ENCODE measurements at regions not wholly inside any gene's neighbourhood (a gene's known extent, or its start where the extent isn't known, plus 50 kb on each side); places are given as distances from the start of the nearest gene placed in this dataset.
"Not testable (repeated sequence)": the region's sequence is repeated elsewhere in the genome, so short reads cannot be mapped to it uniquely, and the experiment has no call there.

DNA sequence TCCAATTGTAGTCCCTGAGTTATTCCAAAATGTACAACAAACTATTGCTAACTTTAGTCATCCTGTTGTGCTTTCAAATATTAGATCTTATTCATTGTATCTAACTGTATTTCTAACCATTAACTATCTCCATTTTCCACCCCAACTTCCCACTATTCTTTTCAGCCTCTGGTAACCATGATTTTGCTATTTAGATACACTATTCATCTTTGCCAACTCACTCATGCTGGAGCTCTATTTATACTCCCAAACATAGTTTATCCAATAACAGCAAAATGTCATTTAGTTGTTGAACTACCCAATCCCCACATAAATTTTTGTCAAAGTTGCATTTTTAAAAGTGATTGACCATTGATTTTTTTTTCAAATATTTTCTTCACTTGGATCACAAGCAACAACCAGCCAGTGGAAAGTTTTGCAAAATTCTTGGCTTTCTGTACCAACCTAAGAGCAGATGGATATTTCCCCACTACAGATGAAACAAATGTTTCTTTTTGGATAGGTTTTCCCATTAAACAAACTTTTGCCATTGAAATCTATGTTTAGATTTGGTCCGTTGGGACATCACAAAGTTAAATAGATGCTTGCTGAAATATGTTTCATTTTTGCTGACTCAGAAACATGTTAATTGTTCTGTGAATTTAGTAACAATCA is 866.0 kb downstream of the LTN1 start:
- DNase-seq (ENCODE audit: low read depth): no peak

DNA sequence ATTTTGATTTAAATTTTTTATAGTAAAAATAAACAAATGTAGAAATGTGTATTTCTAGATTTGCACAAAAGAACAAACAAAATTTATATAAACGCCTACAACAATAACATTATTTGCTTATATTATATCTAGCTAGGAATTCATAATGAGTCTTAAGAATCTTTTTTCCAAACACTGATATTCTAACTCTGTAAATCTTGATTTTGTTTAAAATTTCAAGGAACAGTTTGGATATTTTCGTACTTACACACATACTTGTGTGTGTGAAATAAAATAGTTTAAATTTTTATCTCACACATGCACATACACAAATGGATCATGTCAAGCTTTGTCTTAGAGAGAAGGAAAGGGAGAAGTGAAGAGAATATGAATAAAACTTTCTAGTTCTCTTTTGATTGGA is 868.1 kb downstream of the LTN1 start:
- no peak for DNase-seq (ENCODE audit: low read depth)

DNA sequence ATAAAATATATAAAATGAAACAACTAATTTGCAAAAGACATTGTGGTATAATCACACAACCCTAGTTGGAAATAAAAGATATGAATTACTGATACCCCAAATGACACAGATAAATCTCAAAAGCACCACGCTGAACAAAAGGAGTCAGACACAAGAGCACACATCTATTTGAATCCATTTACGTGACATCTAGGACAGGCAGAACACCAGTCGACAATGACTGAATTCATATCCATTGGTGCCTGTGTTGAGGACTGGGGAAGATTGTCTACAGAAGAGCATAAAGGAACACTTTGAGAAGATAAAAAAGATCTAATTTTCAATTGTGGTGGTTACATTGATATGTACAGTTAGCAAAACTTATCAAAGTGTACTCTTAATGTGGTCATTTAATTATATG is 874.1 kb downstream of the LTN1 start:
- DNase-seq (ENCODE audit: low read depth): no peak

DNA sequence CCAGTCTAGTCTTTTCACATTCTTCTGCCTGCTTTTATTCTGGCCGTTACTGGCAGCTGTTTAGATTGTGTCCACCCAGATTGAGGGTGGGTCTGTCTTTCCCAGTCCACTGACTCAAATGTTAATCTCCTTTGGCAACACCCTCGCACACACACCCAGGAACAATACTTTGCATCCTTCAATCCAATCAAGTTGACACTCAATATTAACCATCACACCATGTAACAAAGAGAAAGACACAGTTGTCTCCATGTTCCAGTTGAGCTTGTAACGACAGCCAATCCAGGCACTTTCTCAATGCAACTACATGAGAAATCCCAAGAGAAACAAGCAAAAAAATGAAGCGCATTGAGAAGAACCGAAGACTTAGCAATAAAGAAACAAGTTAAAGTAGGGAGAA is 877.7 kb downstream of the LTN1 start:
- DNase-seq (ENCODE audit: low read depth): not testable (repeated sequence)

DNA sequence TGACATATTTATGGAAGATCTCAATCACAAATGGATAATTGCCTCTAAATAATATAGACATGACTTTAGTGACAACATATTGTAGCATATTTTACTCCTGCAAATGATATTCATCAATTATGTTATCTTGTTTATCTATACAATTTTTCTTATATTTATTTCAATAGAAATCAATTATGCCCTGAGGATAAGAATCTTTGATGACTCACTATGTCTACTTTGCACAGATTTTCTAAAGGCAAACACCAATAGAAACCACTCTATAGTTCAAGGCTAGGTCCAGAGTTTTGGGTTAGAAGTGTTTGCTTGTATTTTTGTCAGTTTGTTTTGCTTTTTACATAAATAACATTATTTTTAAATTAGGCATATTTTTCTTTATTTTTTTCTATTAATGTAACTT is 879.0 kb downstream of the LTN1 start:
- DNase-seq (ENCODE audit: low read depth): no peak

DNA sequence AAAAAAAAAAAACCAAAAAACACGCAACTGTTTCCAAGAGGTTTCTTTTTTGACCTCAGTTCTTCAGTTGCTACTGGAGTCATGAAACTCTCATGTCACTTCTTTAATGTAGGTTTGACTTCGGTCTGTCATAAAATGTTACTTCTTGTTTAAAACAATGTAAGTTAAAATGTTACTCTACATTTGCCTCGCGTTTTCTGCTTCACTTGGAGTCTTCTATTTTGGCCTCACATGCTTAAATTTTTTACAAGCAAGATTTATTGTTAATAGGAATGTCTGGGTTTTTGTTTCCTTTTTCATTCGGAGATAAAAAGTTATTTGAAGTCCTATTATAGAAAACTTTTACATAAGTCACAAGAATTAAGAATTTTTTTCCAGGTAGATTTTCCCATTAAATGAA is 880.2 kb downstream of the LTN1 start:
- DNase-seq (ENCODE audit: low read depth): no peak

DNA sequence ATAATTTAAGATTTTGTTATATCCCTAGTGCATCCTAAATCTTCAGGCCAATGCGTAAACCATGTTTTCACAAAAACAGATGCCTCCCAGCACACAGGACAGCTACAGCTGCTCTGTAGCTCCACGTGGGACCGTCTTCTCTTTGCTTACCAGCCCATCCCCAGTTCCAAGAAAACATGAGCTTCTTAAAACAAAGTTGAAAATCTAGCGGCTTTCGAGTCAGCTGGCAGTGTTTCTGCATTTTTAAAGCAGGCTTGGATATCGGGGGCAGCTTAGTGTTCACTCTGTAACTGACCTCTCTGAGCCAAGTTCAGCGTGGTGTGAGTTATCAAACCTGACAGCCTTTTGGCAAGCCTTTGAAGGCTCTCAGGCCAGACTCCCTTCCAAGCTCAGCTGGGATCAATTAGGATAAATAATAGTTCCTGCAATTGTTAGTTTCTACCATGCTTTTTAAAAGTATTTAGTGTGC is 881.5 kb downstream of the LTN1 start:
- DNase-seq (ENCODE audit: low read depth): no peak

DNA sequence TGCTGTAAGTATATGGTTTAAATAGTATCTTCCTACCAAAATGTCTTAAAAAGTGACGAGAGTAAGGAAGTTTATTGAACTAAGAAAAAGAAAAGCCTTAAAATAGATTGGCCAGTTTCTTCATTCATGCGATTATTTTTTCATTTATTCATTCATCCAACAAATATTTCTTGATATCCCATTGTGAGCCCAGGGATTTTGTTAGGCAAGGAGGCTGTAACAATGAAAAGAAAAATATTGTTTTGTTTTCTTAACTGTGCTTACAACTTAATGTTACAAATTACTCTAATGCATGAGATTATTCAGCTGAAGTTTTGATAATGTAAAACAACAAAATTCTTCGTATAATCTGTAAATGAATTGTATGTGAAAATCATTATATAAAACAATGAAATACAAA is 882.0 kb downstream of the LTN1 start:
- no peak for DNase-seq (ENCODE audit: low read depth)

DNA sequence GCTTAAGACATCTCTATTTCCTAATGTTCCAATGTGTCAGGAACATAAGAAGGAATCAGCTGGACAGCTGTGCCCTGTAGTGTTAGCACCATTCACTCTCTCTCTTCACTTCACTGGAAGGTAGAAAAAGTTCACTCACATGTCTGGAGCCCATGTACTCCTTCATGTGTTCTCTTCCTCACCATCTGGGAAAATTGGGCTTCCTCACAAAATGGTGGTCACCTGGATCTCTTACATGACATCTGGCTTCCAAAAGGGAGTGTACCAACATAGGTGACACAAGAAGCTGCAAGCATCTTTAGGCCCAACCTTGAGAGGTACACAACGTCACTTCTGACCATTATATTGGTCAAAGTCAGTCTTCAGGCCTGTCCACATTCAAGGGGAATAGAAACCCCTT is 882.6 kb downstream of the LTN1 start:
- no peak for DNase-seq (ENCODE audit: low read depth)

DNA sequence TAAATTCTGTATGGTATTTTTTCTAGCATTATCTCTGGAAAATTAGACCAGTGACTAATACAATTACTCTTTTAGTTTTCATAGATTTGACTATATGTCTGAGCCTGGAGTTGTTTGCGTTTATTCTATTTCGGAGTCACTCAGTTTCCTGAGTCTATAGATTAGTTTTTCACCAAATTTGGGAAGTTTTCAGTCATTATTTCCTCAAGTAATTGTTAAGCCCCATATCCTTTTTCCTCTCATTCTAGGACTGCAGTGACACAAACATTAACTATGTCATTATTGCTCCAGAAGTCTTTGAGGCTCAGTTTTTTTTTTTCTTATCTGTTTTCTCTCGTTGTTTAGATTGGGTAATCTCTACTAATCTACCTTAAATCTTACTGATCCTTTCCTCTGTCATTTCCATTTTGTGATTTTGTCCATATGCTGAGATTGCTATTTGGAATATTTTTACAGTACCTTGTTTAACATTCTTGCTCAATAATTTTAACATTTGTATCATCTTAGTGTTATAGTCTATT is 886.2 kb downstream of the LTN1 start:
- DNase-seq (ENCODE audit: low read depth): no peak

DNA sequence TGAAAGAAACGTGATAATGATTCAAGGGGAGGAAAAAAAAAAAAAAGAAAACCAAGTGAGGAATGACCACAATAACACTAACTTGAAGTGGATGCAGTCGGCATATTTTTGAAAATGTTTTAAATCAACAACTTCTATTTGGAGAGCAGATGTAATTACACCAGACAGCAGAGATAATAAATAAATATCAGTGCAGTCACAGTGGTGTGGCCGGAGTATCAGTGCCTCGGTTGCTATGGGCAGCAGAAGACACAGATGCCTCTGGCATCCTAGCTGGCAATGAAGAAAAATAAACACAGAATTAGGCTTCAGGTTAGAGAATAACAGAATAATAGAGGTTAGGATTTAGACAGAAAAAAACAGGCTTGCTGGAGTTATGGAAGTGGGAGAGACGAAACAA is 888.3 kb downstream of the LTN1 start:
- DNase-seq (ENCODE audit: low read depth): no peak

DNA sequence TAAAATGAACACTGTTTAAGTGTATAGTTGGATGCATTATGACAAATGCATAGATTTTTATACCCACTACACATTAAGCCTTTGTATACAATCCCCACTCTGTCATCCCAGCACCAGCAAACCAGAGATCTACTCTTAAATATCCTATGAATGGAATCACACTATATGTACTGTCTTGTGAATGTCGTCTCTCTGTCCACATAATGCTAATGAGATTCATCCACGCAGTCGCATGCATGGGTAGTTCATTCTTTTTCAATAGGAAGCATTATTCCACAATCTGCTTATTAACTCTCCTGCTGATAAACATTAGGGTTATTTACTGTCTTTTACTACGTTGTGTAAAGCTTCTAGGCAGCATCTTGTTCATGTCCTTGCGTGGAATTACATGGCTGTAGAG is 892.3 kb downstream of the LTN1 start:
- no peak for DNase-seq (ENCODE audit: low read depth)

DNA sequence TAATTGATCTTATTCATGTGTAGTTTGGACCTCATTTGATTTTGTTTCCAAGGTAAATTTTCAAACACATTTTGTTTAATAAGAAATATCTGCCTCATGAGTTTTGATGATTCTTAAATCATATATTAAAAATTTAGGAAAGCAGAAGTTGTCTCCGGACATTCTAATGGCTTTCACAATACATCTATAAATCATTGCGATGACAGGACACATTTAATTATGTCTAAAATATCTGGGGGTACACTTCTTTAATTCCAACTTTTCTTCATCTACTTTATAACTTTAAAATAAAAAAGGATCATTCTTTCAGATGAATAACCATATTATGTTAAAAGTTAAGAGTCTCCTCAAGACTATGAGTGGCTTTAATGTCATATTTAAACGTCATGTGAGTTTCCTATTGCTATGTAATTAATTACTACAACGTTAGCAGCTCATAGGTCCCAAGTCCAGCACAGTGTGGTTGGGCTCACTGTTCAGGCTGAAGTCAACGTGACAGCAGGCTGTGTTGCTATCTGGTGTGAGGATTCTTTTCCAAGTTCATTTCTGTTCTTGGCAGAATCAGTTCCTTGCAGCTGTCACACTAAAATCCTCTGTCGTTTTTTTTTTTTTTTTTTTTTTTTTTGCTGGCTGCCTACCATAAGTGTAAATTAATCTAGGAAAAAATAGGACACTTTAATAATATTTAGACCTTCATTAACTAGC is 893.5 kb downstream of the LTN1 start:
- DNase-seq (ENCODE audit: low read depth): no peak

DNA sequence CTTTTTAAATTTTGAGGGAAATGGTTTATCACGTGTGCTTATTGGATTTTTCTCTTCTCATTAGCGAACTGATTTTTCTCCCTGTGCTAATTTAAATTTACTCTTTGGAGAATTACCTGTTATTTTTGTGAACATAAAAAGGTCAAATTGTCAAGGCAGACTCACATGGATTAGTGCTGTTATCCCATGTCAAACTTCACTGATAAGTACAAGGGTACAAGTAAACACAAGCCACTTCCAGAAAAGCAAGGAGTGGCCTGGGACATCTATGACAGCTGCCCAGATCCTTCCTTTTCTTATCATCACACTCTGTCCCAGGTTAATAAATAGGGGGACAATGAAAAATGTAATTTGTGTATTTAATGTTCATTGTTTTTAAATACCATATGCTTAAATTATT is 901.2 kb downstream of the LTN1 start:
- no peak for DNase-seq (ENCODE audit: low read depth)

DNA sequence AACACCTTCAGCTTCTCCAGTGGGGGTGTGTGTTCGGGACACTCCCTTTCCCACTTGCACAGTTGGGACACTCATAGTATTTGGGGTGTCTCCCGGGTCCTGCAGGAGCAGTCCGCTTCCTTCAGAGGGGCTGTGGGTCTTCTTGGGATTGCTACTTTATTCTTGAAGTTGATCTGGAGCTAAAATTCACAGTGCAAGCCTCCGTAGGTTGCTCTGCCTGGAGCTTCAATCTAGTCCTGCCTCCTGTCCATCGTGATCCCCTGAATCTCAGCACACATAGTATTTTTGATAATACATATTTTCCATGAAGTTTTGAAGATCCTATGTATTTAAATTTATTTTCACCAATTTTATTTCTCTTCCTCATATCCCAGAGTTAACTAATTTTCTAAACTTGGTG is 902.1 kb downstream of the LTN1 start:
- DNase-seq (ENCODE audit: low read depth): no peak

DNA sequence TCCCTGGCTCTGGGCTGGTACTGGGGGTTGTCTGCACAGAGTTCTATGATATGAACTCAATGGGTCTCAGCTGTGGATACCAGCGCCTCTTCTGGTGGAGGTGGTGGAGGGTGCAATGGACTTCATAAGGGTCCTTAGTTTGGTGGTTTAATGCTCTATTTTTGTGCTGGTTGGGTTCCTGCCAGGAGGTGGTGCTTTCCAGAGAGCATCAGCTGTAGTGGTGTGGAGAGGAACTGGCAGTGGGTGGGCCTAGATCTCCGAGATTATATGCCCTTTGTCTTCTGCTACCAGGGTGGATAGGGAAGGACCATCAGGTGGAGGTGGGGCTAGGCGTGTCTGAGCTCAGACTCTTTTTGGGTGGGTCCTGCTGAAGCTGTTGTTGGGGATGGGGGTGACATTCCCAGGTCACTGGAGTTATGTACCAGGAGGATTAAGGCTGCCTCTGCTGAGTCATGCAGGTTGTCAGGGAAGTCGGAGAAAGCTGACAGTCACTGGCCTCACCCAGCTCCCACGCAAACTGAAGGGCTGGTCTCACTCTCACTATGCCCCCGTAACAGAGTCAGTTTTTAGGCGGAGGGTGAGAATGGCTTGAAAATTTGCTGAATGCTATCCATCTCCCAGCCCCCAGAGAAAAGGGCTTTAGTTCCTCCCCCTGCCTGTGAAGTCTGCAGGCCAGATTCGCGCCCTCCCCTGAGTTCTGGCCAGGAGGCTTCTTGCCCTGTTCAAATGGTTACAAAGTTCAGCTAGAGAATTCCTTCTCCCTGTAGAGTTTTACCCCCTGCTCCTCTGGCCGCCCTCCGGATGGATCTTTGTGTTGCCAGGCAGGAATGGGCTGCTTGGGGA is 902.9 kb downstream of the LTN1 start:
- DNase-seq (ENCODE audit: low read depth): no peak

DNA sequence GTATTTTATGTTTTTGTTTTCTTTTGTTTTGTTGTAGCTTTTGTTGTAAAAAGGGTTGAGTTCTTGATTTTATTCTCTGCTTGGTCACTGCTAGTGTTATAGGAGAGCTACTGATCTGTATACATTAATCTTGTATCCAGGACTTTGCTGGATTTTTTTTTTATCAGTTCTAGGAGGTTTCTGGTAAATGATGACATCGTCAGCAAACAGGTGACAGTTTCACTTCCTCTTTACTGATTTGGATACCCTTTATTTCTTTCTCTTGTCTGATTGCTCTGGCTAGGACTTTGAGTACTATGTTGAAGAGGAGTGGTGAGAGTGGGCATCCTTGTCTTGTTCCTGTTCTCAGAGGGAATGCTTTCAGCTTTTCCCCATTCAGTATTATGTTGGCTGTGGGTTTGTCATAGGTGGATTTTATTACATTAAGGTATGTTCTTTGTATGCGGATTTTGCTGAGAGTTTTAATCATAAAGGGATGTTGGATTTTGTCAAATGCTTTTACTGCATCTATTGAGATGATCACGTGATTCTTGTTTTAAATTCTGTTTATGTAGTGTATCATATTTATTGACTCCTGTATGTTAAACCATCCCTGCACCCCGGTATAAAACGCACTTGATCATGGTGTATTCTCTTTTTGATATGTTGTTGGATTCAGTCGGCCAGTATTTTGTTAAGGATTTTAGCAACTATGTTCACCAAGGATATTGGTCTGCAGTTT is 905.7 kb downstream of the LTN1 start:
- no peak for DNase-seq (ENCODE audit: low read depth)

DNA sequence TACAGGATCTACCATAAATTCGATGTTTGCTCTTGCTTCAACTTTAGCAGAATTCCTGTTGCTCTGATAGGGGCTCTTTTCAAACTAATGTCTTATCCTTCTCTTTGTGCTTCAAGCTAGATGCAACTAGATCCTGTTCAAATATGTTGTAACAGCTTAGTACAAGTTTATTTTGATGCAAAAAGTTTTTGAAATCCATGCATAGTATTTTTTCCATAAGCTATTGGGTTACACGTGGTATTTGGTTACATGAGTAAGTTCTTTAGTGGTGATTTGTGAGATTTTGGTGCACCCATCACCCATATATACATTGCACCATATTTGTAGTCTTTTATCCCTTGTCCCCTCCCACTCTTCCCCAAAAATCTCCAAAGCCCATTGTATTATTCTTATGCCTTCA is 907.7 kb downstream of the LTN1 start:
- DNase-seq (ENCODE audit: low read depth): no peak

DNA sequence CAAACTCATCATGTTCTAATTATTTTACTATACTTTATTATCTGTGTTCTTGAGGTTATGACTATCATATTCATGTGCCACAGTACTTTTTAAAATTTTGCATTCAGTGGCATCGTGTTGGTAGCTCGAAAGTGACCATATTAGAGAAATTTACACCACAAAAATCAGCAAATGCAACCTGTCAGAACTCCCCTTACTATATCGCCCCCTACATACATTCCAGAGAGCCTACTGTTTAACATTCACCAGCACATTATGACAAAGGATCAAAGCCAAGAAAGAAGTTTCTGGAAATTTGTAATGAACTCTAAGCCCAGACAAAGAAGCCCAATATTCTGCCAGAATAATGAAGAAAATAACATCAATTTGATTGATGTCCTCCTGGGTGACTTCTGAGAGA is 909.3 kb downstream of the LTN1 start:
- no peak for DNase-seq (ENCODE audit: low read depth)

DNA sequence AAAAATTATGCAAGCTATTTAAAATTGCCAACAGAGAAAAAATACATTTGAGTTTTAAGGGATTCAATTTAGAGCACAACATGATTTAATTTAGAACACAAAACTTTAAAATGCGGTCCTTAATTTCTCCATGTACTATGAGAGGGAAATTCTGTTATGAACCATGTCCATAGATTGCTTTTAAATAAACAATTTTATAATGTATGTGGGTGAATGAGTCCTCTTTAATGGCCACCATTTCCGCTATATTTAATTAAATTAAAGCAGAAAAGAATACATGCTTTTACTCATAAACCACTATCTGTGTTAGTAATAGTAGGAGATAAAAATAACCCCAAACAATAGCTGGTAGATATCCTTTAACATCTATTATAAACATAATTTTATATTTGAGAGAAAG is 914.6 kb downstream of the LTN1 start:
- DNase-seq (ENCODE audit: low read depth): no peak

DNA sequence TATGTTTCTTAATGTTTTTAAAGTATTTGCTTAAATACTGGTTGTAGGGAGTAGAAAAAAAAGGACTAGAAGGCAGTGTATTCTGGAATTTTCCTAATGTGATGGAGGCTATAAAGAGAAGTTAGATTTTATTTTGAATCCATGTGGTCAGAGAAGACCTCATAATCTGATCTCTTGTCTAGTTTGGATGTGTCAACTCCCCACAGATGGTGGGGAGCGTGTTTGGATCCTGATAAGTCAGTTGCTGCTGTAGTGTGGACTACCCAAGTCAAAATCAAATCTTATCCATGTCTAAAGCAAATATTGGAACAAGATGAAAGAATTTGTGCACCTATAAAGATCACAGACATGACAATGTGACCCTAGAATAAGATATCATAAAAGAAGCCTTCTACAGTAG is 918.0 kb downstream of the LTN1 start:
- no peak for DNase-seq (ENCODE audit: low read depth)

DNA sequence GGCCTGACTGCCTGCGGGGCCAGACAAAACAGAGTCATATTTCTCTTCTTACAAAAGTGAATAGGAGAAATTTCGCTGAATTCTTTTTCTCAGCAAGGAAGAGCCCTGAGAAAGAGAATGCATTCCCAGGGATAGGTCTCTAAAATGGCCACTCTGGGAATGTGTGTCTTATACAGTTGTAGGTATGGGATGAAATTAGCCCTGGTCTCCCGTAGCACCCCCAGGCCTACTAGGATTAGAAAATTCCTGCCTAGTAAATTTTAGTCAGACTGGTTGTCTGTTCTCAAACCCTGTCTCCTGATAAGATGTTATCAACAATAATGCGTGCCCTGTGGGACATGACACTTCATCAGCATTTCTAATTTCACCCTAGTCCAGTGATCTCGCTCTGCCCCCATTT is 920.1 kb downstream of the LTN1 start:
- no peak for DNase-seq (ENCODE audit: low read depth)
